Endothelial cell of hepatic sinusoid (primary cell): ENCODE measurements at regions not wholly inside any gene's neighbourhood (a gene's known extent, or its start where the extent isn't known, plus 50 kb on each side); places are given as distances from the start of the nearest gene placed in this dataset.

Source experiments
- in situ Hi-C: cut with HindIII; loops from 2 replicates; pipeline ENCODE4 v1.10.0; 2017; ENCODE audit warnings: low sequenced_read_pairs

- in situ Hi-C loops: no loop called here
Measured at GRCh38 chr1:48057249-48057648, 60.1 kb upstream of the TRABD2B start.

- in situ Hi-C loops: no loop called here
Measured at GRCh38 chr1:48055876-48056764, 58.9 kb upstream of the TRABD2B start.

- in situ Hi-C loops: no loop called here
Measured at GRCh38 chr1:48054232-48054631, 57.0 kb upstream of the TRABD2B start.

- in situ Hi-C loops: no loop called here
Measured at GRCh38 chr1:48052923-48053291, 55.7 kb upstream of the TRABD2B start.

- in situ Hi-C loops: no loop called here
Measured at GRCh38 chr1:48051466-48052126, 54.4 kb upstream of the TRABD2B start.

GRCh38 chr1:48049823-48050535 lies 52.8 kb upstream of the TRABD2B start:
- in situ Hi-C loops: no loop called here

GRCh38 chr1:48048980-48049379 lies 51.8 kb upstream of the TRABD2B start:
- in situ Hi-C loops: no loop called here

- in situ Hi-C loops: no loop called here
Measured at GRCh38 chr1:48048064-48048463, 50.9 kb upstream of the TRABD2B start.

- in situ Hi-C loops: no loop called here
Measured at GRCh38 chr1:48047116-48047515, 49.9 kb upstream of the TRABD2B start.
